Activated CD4-positive, alpha-beta T cell treated with anti-CD3 and anti-CD28 coated beads for 24 hours (primary cell): ENCODE measurements at regions not wholly inside any gene's neighbourhood (a gene's known extent, or its start where the extent isn't known, plus 50 kb on each side); places are given as distances from the start of the nearest gene placed in this dataset.
"Not testable (repeated sequence)": the region's sequence is repeated elsewhere in the genome, so short reads cannot be mapped to it uniquely, and the experiment has no call there.

Source experiments
- DNase-seq, 2 donors: peaks; one replicate each; pipeline ENCODE4 v3.0.0-alpha.2; 2020; ENCODE audit warnings: low read depth in 2 of 2

DNA sequence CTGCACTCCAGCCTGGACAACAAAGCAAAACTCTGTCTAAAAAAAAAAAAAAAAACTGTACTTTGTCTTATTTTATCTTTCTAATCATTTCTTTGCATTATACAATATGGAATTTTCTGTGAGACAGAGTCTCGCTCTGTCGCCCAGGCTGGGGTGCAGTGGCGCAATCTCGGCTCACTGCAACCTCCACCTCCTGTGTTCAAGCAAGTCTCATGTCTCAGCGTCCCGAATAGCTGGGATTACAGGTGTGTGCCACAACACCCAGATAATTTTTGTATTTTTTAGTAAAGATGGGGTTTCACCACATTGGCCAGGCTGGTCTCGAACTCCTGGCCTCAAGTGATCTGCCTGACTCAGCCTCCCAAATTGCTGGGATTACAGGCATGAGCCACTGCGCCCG is 90.0 kb downstream of the MRPL14 start:
- not testable (repeated sequence) for DNase-seq

DNA sequence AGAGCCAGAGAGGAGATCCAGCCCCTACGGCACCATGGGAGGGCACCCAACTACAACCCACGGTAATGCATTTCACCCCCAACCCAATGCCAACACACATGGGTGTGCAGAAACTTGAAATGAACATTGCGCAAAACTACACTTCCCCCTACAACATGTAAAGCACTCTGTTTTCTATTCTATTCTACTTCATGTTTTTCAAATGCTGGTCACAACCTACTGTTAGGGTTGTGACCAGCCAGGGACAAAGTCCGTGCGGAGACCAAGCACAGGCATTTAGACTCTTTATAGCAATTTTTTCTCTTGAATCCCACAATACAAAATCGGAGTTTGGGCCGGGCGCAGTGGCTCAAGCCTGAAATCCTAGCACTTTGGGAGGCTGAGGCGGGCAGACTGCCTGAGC is 90.6 kb downstream of the MRPL14 start:
- DNase-seq: no peak

DNA sequence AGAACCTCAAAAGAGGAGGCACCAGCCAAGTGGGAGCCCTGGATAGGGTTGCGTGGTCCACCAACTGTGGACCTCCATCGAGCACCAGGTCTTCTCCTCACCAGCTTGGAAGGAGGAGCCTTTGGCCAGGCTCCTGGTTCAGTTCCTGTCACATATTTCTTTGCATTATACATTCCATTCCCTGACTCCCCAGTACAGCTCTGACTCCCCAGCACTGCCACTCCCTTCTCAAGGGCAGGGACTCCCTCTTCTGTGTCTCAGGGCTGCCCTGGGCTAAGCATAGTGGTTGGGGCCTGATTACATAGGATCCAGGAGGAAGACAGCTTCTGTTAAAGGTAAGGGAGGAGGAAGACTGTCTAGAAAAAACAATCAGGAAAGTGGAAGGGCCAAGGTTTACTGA is 91.1 kb downstream of the MRPL14 start:
- DNase-seq: no peak

DNA sequence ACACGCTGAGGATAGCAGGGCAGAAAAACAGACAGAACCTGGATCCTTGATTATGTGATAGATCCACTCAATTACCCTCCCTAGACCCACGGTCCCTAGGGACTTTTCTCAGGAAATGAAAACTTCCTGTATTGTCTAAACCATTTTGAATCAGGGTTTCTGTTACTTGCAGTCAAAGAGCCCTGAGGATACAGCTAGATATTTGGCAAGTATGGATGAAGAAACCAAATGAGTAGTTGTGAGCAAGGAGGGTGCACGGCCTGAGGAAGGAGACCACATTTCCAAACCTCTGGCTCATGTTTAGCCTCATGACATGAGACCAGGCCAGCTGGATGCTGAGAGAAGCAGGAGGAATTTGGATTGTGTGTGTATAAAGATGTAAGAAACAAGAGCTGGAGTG is 91.6 kb downstream of the MRPL14 start:
- DNase-seq: no peak

DNA sequence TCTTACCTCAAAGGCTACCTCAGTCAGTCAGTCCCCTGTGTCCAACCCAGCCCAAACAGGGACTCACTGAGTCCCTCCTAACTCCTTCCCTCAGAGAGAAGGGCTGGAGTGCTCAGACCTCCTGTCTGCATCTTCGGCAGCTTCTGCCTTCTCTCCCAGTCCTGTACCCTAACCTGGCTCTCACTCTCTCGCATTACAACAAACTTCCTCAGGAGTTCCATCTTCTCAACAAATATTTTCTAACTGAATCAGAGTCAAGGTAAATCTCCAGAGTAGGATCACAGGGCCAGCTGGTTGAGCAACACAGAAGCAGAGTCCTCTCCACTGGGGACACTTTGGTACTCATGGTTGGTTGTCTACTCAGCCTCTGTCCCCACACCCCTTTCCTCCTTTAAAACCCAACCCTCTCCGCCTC is 92.3 kb downstream of the MRPL14 start:
- no peak for DNase-seq

DNA sequence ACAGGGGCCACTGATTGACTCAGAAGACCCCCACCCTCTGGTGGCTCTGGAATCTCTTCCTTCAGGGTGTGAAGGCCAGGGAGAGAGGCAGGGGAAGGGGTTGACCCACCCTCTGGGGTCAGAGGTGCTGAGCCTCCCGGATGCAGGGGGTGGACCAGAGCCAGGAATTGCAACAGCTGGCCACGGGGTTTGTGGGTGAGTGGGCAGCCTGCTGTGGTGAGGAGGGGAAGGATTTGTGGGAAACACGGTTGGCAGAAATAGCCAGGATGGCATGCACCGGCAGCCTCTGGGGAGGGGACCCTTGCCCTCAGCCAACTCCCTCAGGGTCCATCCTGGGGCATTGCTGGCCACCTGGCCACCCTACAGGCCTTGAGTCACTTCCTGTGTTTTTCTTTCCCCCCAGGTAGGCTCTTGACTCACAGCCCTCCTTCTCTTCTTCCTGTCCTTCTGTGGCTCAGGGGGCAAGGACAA is 92.8 kb downstream of the MRPL14 start:
- DNase-seq: no peak

DNA sequence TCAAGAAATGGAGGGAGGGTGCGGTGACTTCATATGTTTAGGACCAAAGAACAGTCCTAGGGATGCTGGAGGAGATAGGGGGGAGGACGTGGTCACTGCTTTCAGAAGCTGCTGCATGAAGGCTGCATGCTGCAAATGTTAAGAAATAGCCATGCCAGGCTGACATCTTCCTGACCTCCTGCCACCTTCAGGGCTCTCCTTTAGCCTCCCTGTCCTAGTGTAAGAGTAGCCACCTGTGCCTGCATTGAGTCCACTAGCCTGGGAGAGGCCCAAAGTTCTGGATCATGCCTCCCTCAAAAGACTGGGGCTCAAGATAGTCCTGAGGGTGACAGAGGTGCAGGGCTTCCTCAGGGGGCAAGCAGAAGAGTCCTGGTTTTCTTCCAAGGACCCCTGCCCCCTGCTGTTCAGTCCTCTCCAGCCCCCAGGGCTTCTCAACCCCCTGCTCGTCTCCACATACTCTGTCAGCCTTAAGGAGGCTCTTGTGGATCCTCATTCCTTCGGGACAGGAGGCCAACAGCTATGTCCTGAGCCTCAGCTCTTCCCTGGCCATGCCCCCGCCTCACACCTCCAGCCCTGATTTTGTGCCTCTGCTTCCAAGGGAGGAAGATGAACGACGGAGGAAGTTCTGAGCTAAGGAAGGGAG is 96.3 kb downstream of the MRPL14 start:
- DNase-seq: no peak

DNA sequence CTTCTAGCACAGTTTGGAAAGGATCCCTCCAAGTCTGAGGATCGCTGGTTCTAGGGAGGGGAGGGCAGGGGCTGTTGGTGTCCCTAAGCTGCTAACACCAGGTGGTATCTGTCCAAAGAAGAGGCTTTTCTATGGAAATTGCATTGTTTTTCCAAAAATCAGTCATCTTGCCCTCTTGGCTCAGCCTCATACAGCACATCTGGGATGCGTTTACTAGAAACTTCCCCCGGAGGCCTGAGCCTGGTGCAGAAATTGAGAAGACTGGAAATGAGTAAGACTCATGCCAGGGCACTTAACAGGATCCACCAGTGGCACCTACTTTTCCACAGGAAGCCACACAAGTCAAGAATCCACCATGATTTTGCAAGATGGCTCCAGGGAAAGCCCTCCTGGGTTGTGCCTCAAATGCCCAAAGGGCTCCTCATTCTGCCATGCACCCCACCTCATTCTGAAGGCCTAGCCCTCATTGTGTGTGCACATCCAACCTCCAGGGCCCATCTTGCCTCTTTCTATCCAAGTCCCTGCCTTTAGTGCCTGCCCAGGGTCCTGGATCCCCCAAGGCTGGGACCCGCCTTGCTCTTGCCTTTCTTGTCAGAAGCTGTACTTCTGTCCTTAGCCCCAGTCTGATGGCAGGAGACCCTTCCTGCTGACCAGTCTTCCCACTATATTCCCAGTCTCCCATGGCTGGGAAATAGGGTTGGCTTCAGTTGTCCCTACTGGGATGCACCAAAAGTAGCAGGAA is 97.6 kb downstream of the MRPL14 start:
- DNase-seq: no peak

DNA sequence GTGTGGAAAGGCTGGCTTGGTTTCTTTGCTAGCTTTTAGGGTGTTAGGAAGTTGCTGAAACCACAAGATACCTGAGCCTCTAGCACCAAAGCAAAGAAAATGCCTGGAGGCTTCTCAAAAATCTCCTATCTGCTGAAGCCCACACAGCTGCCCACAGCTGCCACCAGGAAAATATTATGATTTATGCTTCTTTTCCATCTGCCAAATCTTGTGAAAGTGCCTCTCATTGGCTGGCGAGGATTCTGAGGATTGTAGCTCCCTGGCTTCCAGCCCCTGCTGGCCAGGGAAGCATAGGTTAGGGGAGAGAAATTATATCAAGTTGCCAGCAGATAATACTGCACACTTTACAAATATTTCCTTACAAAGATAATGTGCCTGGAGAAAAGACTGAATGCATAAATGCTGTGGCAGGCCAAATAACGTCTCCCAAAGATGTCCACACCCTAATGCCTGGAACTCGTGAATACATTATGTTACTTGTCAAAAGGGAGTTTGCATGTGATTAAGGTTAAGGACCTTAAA is 98.4 kb downstream of the MRPL14 start:
- DNase-seq: no peak

DNA sequence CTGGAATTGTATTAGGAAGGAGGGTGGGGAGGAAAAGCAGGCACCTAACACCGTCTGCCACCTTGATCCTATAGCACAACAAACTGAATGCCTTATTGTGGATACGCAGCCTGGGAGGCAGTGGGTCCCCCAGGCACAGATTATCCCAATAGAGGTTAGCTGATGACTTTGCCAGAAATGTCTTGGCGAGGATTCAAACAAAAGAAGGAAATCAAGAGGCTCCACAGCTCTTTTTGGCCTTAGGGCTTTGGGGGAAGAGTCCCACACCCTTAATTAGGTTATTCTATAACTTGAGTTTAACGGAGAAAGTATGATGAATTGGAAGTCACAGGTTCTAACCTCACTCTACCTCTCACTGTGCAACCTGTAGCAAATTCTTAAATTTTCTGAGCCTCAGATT is 102.0 kb downstream of the MRPL14 start:
- no peak for DNase-seq

DNA sequence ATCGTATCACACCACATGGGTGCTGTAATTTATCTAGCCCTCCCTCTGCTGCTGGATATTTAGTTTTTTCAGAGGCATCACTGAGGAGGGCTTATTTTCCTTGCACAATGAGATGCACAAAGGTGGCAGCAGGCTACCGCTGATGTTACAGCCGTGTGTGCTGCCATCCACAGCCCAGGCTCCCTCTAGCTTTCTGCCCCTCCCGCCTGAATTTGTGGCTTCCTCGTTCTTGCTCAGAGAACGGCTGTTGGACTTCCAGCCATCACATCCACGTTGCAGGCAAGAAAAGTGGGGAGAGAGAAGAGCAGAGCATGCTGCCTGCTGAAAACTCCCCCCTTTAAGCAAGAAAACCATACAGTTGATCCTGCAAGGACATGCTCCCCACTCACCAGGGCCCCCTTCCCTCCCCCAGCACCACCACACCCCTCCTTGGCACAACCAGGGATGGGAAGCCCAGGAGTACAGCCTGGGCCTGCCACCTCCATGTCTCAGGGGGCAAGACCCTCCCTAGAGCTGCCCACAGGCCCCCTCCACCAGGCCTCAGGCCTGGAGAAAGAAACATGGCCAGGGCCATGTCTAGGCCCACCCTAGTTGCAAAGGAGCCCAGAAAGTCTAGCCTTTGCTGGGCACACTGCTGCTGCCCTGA is 102.6 kb downstream of the MRPL14 start:
- DNase-seq: no peak

DNA sequence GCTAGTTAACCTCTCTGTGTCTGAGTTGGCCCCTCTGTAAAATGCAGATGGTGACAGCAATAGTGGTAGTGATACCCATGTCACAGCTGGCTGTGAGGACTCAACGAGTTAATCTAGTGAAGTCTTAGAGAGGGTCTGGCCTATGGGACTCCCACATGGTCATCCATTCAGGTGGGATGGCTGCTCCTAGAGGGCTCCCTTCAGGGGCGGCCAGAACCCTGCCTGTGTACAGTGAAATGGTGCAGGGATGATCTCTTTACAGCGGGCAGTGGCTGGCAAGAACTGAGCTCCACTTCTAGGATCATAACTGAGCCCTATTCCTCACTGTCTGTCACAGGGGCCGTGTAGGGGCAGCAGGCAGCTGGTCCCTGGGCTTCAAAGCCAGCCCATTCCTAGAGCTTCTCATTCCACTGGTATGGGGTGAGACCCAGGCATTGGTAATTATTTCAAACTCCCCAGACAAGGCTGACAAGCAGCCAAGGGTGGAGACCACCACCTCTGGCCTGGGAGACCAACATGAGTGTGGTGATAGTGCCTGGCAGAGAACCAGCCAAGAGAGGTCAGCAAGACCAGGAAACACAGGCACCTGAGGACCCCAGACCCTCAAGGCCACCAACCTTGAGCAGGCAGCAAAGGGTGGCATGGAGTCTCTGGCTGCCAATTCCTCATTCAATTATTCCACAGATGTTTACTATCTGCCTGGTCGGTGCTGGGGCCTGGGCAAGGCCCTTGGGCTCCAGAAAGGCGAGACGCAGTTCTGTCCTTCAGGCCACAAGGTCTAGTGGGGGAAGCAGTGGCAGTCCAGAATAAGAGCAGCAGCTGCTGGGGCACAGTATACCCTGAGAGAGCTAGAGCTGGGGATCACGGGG is 103.4 kb downstream of the MRPL14 start:
- DNase-seq: no peak

DNA sequence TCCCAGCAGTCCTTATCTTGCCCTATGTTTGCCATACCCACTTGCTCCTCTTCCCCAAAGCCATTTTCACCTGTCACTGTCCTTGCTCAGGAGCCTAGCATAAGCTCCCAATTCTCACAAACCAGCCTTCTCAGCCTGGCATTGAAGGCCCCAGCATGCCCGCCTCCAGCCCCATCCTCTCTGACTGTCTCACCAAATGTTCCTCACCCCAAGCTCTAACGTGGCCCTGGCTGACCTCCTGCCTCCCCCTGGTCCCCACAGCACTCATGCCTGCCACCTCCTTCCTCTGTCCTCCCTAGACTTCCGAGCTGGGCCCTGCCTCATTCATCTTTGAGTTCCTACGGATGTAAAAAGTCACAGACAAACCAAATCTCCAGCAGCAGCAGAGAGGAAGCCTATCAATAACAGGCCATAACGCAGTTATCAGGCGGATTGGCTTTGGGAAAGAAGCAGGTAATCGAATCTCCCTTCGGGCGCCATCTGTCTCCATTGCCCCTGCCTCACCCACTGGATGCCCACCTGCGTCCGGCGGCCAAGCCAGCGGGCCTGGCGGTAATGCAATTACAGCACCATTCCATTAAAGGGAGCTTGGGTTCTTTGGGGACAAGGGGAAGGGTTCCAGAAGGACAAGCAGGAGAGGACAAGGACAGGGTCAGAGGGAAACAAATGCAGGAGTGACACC is 104.4 kb downstream of the MRPL14 start:
- DNase-seq: no peak

DNA sequence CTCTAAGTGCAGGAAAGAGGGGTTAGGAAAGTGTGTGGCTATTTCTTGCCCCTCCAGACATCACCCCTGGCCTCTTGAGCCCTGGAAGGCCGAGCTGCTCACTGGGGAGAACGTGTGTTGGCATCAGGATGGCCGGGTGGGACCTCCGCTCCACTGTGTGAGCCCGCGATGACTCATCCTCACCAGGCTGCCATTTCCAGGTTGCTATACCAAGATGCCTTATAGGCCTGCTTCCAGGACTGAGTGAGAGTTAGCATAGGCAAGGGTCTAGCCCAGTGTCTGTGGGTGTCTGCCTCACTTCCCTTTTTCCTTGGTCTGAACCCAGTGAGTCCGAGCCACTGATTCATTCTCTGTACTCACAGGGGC is 105.0 kb downstream of the MRPL14 start:
- DNase-seq: no peak

DNA sequence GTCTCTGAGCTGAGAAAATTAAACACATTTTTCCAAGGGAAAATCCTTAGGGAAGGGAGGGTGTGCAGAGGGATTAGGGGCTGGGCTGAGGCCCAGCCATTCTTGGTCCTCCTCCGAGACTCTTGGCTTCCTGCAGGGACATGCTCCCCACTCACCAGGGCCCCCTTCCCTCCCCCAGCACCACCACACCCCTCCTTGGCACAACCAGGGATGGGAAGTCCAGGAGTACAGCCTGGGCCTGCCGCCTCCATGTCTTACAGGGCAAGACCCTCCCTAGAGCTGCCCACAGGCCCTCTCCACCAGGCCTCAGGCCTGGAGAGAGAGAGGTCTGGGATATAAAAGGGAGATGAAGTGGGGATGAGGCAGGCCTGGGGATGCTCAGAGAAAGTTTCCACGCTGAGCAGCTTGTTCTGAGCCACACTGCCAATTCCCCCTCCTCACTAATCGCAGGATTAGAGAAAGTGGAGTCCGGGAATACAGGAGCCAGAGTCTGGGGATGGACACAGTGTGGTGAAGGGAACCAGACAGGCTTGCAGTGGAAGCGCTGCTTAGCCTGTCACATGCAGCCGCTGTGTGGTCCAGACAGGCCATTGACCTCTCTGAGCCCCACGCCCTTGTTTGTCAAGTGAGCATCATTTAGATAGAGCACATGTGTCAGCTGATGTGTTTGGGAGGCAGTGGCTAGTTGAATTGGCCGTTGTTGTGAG is 105.5 kb downstream of the MRPL14 start:
- DNase-seq: no peak

DNA sequence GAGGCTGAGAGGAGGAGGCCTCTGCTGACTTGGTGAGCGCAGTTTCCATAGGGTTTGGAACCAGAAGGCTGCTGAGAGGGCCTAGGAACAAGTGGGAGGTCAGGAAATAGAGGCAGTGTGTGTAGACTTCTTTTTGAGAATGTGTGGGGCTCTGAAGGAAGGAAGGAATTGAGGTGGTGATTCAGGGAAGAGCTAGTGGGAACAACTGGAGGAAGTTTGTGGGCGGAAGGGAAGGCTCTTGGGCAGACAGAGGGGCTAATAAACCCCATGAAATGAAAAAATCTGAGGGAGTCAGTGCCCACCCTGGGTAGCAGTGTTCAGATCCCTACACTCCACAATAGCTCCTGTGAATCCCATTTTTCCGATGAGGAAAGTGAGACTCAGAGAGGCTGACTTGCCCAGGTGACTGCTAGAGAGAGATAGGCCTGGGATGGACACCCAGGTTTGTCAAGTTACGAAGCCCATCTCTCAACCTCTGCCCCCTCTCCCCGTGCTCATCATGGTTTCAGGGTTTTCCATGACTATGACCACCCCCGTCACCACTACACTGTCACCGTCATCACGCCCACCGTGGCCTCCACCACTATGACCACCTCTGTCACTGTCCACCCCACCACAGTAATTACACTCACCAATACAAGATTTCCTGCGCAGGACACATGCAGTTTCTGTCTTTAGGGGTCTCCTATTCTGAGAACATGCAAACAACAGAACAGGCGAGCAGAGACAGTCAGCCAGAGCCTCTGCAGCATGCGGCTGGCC is 106.4 kb downstream of the MRPL14 start:
- DNase-seq: no peak

DNA sequence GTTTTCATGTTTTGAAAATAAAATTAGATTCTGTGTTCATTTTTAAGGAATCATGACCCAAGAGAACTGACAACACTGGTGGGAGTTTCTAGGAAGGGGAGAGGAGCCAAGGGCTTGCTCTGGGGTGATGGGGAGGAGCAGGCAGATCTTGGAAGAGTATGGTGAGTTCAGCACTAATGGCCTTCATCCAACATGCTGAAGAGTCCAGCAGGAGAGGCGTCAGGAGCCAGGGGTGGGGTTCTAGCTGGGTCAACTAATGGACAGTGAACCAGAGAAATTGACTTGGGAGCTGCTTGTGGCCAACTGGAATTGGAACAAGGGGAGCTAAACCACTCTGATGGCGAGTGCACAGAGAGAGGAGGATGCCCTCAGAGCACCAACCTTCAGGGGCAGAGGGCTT is 107.1 kb downstream of the MRPL14 start:
- DNase-seq: no peak

DNA sequence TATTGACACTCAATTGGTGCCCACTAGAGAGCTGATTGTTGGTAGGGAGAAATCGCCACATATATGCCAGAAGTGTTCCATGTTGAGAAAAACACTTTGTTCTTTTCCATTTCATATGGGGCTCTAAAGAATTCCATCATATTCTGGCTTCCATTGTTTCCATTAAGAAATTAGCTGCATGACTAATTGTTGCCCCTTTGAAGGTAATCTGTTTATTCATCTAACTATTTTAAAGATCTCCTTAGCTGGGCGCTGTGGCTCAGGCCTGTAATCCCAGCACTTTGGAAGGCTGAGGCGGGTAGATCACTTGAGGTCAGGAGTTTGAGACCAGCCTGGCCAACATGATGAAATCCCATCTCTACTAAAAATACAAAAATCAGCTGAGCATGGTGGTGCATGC is 109.9 kb downstream of the MRPL14 start:
- DNase-seq: not testable (repeated sequence)

DNA sequence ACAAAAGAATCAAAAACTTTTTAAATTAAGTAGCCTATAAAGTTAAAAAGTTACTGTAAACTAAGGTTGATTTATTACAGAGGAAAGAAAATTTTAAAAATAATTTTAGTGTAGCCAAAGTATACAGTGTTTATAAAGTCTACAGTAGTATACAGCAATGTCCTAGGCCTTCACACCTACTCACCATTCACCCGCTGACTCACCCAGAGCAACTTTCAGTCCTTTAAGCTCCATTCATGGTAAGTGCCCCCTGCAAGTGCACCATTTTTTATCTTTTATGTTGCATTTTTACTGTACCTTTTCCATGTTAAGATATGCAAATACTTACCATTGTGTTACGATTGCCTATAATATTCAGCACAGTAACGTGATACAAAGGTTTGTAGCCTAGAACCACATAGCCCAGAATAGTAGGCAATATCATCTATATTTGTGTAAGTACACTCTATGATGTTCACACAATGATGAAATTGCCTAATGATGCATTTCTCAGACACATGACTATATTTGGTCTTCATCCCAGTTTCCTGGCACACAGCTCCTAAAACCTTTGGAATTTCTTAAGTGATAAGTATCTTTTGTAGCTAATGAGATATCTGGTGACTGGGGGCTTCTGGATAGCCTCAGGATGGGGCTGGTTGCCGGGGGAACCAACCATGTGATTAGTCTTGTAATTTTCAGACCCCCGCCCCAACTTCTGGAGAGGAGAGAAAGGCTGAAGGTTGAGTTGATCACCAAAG is 111.0 kb downstream of the MRPL14 start:
- no peak for DNase-seq
